ENCODE measurements at regions not wholly inside any gene's neighbourhood (a gene's known extent, or its start where the extent isn't known, plus 50 kb on each side); places are given as distances from the start of the nearest gene placed in this dataset.

DNA sequence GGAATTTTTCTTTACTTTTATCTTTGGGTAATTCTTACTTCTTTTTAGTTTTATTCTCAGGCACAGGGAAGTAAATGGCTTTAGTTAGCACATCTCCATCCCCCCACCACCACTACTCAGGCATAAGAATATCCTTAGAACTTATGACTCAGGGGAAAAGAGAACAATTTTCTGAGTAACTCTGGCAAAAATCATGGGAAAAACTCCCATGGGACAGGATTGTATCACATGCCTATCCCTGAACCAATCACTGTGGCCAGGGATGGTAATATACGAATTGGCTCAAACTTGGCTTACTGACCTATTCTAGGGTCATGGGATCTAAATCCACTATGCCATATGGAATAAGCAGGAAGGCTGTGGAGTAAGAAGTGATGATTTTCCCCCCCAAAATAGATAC, 339.1 kb downstream of the BTBD3 start:
- H3K4me2 ChIP-seq (replicated peaks; ENCODE audit: extremely low read depth, low read length, poor library complexity, severe bottlenecking): no peak overlapping the region
- no peak for DNase-seq
- H3K4me3 Mint-ChIP-seq: no peak overlapping the region
- no peaks in the 10 kb centered on the region for H3K36me3 Mint-ChIP-seq
- H3K4me3 ChIP-seq (replicated peaks in 1 of 3; ENCODE audit: low read depth in 2 of 3, low read length in 3 of 3): no peak overlapping the region
- no peak overlapping the region for H3K9ac ChIP-seq (ENCODE audit: insufficient read depth, low read length, poor library complexity, severe bottlenecking)
- H2AFZ ChIP-seq (ENCODE audit: insufficient read depth, low read depth, low read length, poor library complexity, severe bottlenecking): no peak overlapping the region
- H4K20me1 ChIP-seq (ENCODE audit: insufficient read depth, low read length): no peaks in the 10 kb centered on the region
- TF ChIP-seq, protein P1, sequence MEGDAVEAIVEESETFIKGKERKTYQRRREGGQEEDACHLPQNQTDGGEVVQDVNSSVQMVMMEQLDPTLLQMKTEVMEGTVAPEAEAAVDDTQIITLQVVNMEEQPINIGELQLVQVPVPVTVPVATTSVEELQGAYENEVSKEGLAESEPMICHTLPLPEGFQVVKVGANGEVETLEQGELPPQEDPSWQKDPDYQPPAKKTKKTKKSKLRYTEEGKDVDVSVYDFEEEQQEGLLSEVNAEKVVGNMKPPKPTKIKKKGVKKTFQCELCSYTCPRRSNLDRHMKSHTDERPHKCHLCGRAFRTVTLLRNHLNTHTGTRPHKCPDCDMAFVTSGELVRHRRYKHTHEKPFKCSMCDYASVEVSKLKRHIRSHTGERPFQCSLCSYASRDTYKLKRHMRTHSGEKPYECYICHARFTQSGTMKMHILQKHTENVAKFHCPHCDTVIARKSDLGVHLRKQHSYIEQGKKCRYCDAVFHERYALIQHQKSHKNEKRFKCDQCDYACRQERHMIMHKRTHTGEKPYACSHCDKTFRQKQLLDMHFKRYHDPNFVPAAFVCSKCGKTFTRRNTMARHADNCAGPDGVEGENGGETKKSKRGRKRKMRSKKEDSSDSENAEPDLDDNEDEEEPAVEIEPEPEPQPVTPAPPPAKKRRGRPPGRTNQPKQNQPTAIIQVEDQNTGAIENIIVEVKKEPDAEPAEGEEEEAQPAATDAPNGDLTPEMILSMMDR (IDR thresholded peaks at IDR 0.05): no peak
- intact Hi-C loops (cut with micrococcal nuclease): no loop called here
- no peaks in the 10 kb centered on the region for H3K4me1 ChIP-seq (ENCODE audit: control insufficient read depth in 1 of 2, insufficient read depth in 2 of 2, low read length in 2 of 2)
- H3K4me1 Mint-ChIP-seq: no peaks in the 10 kb centered on the region
- no peaks in the 10 kb centered on the region for H3K9me3 ChIP-seq (replicated peaks in 1 of 2; ENCODE audit: control insufficient read depth in 1 of 2, insufficient read depth in 1 of 2, low read length in 2 of 2)
- no peaks in the 10 kb centered on the region for H3K36me3 ChIP-seq (replicated peaks in 1 of 2; ENCODE audit: control insufficient read depth in 1 of 2, insufficient read depth in 2 of 2, low read length in 2 of 2)
- H3K79me2 ChIP-seq (ENCODE audit: insufficient read depth, low read length): no peaks in the 10 kb centered on the region
- no peak overlapping the region for H3K27ac ChIP-seq (ENCODE audit: low read depth in 1 of 2, low read length in 2 of 2)
- no peaks in the 10 kb centered on the region for H3K27me3 ChIP-seq (ENCODE audit: control insufficient read depth in 2 of 2, insufficient read depth in 2 of 2, low read length in 2 of 2)
- no peak overlapping the region for H3K27ac Mint-ChIP-seq
- H3K27me3 Mint-ChIP-seq (ENCODE audit: low read depth in 3 of 3): peaks cover 0 to 3% (median 0%) of the 10 kb centered on the region in 3 donors
- WGBS (ENCODE audit: insufficient coverage): no CpG with 5 or more reads among the region's 1 CpG
- peaks cover 0 to 3% (median 0%) of the 10 kb centered on the region in 7 donors for H3K9me3 Mint-ChIP-seq

DNA sequence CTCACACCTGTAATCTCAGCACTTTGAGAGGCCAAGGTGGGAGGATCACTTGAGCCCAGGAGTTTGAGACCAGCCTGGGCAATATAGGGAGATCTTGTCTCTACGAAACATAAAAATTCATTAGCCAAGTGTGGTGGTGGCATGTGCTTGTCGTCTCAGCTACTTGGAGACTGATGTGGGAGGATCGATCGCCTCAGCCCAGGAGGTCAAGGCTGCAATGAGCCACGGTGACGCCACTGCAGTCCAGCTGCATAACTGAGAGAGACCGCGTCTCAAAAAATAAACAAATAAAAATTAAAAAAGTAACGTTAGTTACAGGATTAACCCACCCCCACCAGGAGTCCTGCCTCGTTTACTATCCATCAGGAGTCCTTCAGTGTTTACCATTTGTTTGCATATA, 345.1 kb downstream of the BTBD3 start:
- H3K4me3 ChIP-seq (replicated peaks in 1 of 3; ENCODE audit: low read depth in 2 of 3, low read length in 3 of 3): no peak overlapping the region
- H4K20me1 ChIP-seq (ENCODE audit: insufficient read depth, low read length): no peaks in the 10 kb centered on the region
- TF ChIP-seq, protein P1 (IDR thresholded peaks at IDR 0.05): no peak
- no peaks in the 10 kb centered on the region for H3K4me1 Mint-ChIP-seq
- no peaks in the 10 kb centered on the region for H3K36me3 ChIP-seq (replicated peaks in 1 of 2; ENCODE audit: control insufficient read depth in 1 of 2, insufficient read depth in 2 of 2, low read length in 2 of 2)
- no peaks in the 10 kb centered on the region for H3K27me3 ChIP-seq (ENCODE audit: control insufficient read depth in 2 of 2, insufficient read depth in 2 of 2, low read length in 2 of 2)
- intact Hi-C loops (cut with micrococcal nuclease): no loop called here
- H3K36me3 Mint-ChIP-seq: no peaks in the 10 kb centered on the region
- peaks cover 0 to 4% (median 2%) of the 10 kb centered on the region in 7 donors for H3K9me3 Mint-ChIP-seq
- H3K4me3 Mint-ChIP-seq: no peak overlapping the region
- no peak overlapping the region for H3K27ac ChIP-seq (ENCODE audit: low read depth in 1 of 2, low read length in 2 of 2)
- H3K4me1 ChIP-seq (ENCODE audit: control insufficient read depth in 1 of 2, insufficient read depth in 2 of 2, low read length in 2 of 2): no peaks in the 10 kb centered on the region
- no peaks in the 10 kb centered on the region for H3K79me2 ChIP-seq (ENCODE audit: insufficient read depth, low read length)
- no peak overlapping the region for H3K9ac ChIP-seq (ENCODE audit: insufficient read depth, low read length, poor library complexity, severe bottlenecking)
- H3K4me2 ChIP-seq (replicated peaks; ENCODE audit: extremely low read depth, low read length, poor library complexity, severe bottlenecking): no peak overlapping the region
- 89% methylated on average over 3 of the region's 10 CpGs for WGBS (ENCODE audit: insufficient coverage)
- H3K9me3 ChIP-seq (replicated peaks in 1 of 2; ENCODE audit: control insufficient read depth in 1 of 2, insufficient read depth in 1 of 2, low read length in 2 of 2): no peaks in the 10 kb centered on the region
- DNase-seq: no peak
- no peak overlapping the region for H3K27ac Mint-ChIP-seq
- peaks cover 0 to 4% (median 3%) of the 10 kb centered on the region in 3 donors for H3K27me3 Mint-ChIP-seq (ENCODE audit: low read depth in 3 of 3)
- no peak overlapping the region for H2AFZ ChIP-seq (ENCODE audit: insufficient read depth, low read depth, low read length, poor library complexity, severe bottlenecking)

Measured in CD14-positive monocyte (primary cell).